ENCODE measurements at regions not wholly inside any gene's neighbourhood (a gene's known extent, or its start where the extent isn't known, plus 50 kb on each side); places are given as distances from the start of the nearest gene placed in this dataset.

DNA sequence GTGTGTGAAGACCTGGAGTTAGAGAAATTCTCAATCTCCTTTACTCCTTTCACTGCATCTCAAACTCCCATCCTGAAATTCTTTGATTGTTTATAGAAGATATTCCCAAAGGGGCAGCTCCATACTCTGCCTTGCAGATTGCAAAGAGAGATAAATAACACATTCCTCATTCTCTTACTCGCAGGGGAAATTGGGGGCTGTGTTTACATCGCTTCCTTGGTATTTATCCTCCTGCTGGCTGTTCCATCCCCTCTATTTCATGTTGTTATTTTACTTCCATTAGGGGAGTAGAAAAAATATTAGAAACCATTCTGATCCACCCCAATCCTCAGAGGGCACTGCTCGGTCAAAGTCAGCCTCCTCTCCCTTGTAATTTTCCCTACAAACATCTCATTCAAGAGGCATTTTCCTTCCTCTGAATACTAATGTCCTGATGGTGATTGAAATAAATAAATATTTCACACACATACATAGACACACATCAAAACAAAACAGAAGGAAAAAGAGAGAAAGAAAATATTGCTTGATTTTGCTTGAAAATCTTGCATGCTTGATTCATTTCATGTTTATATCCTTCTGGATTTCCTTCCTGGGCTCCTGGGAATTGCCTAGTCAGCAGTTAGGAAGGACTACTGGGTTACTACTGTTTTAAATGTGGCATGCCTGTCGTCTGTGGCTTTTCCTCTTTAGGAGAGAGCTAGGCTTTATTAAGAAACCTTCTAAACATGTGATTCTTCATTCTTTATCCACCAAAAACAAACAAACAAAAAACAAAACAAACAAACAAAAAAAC, 420.1 kb upstream of the PAPPA start:
- no peak for DNase-seq (ENCODE audit: low spot score)

DNA sequence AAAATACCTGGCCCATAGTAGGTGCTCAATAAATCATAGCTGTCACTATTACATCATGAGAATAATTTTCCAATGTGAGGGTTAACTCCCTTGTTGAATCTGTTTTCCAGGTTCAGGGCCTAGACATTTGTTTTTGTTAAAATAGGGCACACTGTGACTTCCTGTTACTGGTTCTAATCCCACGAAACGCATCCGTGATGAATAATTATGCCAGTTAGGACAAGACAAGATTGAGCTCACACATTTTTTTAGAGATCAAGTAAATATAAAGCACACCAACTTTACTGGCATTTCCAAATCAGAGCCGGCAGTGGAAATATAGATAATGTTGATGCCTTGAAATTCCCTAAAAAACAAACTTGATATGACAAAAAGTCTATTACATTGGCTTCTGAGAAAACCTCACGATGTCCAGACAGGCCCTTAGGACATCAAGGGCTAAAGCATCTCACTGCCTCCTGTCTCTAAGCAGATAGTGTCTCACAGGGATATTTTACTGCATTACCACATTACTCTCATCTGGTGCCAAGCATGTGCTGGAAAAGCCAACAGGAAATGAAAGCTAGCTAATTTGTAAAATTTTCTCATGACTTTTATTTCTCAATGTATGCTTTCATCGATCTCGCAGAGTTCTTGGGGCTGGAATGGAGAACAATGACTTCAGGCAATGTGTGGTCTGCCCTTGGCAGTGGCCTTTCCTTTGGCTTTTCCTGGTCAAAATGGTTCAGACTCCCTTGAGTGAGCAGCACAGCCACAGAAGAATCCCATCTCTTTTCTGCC, 414.3 kb upstream of the PAPPA start:
- DNase-seq (ENCODE audit: low spot score): no peak

DNA sequence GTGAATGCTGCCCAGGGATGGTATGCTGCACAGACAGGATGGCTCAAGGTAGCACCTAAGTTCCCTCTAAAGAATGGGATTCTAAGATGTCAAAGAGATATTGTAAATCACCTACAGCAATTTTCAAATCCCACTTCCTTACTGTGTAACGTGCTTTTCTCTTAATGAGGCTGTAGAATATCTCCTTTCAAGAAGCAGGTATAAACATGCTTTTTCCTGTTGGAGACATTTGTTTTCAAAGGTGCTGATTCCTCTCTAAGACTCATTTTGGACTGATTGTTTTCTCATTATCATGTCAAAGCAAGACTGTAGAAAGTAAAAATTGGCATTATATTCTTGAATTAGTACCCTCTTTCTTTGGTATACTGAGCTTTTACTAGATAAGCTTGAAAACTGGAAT, 412.6 kb upstream of the PAPPA start:
- no peak for DNase-seq (ENCODE audit: low spot score)

DNA sequence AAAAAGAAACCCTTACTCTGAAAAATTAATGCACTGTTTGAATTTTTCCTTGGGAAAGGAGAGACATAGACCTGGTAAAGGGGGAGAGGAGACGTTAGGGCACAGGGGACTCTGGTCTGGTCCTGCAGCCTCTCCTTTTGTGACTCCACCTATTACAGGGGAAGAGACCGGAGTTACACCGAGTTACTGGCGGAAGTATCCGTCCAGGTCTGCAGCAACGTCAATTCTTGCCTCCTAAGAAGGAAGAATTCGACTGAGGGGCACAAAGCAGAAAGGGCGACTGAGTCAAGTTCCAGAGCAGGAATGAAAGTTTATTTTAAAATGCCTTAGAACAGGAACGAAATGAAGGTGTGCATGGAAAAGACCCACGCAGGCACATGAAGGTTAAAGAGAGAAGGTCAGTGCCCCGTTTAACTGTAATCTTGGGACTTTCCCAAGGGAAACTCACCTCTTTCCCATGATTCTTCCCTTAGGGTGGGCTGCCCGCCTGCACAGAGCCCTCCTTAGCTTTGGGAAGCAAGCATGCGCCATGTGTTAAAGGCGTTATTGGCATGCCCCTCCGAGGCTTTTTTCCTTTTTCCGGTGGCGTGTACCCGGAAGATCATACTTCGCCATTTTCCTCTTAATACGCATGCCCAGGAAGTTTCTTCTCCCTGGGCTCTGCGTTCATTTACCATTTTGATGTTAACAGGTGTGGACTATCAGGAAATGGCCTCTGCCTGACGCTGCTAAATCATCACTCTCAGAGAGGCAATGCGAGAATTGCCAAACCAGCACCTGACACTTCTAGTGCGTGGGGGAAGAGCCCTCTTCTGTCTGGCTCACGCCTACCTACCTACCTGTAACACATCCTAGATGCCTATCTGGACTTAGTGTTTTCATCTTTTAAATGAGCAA, 409.6 kb upstream of the PAPPA start:
- no peak for DNase-seq (ENCODE audit: low spot score)

DNA sequence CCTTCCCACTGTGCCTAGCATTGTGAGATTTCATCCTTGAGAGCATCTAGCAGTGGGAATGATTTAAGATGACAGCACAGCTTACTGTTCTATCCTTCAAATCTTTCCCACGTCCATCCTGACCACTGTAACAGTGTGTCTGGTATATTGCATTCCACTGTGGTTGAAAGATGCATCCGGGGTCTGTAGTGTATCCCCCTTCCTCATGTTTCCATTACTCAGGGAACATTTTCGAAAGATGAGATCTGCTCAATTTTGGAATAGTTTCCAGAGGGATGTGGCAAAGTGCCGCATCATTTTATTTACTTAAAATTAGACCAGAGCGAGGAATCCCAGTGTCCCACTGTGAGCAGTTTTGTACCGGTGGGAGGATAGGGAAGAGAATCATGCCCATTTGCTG, 407.1 kb upstream of the PAPPA start:
- DNase-seq (ENCODE audit: low spot score): no peak

DNA sequence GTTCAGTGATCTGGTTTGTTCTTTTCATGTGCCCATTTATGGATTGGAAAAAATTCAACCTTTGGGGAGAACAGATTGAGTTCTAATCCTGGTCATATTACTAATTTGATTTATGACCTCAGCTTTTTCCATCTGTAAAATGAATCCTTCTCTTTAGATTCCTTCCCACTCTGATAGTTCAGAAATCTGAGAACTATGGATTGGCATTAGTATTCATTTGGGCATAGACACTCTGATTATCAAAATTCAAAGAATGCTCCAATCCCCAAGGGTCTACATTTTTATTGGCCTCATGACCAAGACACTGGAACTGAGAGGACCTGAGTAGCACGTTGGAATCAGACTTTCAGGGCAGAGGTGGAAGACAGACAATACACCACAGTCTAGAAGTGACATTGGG, 405.9 kb upstream of the PAPPA start:
- no peak for DNase-seq (ENCODE audit: low spot score)

DNA sequence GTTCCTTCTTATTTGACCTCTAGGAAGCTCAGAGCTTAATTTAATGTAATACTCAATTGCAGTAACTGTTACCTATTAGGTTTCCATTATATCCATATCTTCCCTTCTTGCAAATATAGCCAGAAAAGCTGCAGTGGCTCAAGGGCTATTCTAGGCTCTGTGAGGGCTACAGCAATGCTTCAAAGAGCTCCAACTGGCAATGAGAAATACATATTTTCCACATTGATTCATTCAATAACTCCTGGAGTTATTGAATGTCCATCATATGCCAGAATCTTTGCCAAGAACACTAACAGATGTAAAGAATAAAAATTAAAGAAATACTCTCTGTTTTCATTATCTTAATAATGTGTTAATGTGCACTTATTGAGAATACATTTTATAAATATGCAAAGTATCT, 396.9 kb upstream of the PAPPA start:
- DNase-seq (ENCODE audit: low spot score): no peak

DNA sequence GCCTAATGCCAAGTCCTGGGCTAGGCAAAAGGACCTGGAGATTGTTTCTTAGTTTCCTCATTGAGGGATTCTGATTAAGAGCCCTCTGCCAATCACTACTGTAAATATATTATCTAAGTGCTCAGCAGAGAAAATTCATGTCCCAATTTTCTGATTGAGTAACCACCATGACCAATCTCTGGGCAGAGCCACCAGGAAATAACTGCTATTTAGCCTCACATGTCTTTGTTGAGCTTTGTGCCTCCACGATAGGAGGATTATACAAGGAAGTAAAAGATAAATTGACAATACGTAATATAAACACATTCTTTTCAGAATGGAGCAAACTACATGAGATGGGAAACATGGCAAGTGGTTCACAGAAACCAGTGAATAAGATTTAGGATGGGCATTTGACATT, 396.1 kb upstream of the PAPPA start:
- DNase-seq (ENCODE audit: low spot score): no peak

DNA sequence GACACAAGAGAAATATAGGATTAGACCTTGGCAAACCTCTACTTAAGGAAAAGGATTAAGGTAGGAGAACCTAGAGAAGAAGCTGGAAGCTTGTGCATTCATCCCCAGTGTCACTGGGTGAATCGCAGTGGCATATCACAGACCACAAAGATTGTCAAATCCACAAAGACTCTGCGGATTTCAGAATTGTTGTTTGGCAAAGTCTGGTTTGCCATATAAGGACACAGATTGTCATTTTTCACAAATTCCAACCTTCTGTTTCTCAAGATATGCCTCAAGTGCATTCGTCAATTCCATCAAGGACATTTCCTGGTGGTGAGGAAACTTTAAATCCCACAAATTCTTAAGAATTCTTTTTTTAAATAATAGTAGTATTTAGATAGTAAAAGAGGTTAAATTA, 395.1 kb upstream of the PAPPA start:
- DNase-seq (ENCODE audit: low spot score): no peak

DNA sequence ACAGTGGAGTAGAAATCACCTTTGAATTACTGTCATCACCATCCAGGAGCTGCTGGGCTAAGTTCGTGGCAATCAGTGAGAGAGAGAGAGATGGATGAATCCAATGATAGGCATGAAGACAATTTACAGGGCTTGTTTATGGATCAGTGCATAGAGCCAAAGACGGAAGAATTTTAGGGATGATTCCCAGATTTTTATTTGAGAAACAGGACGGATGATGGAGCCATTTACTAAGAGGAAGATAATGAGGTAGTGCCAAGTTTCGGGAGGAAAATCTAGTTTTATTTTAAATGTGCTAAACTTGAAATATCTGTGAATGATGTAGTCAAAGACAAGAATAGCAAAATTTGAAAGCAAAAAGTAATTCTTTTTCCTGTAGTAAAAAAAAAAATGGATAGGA, 394.2 kb upstream of the PAPPA start:
- DNase-seq (ENCODE audit: low spot score): no peak

DNA sequence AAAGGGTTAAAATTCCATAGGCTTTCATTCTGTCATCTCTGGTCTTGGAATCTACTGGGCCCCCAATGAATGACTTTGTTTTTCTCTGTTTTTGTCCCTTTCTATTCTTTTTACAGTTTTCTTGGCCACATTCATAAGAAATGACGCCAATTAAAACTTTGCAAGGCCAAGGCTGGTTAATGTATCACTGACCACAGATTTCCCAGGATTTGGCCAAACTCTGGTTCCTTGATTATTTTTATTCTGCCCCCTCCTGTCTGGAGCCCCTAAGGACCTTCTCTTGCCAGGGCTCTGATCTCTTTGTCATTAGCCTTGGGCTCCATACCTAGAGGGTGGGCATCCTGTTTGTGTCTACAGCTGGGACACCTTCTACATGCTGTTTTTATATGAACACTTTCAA, 388.9 kb upstream of the PAPPA start:
- no peak for DNase-seq (ENCODE audit: low spot score)

DNA sequence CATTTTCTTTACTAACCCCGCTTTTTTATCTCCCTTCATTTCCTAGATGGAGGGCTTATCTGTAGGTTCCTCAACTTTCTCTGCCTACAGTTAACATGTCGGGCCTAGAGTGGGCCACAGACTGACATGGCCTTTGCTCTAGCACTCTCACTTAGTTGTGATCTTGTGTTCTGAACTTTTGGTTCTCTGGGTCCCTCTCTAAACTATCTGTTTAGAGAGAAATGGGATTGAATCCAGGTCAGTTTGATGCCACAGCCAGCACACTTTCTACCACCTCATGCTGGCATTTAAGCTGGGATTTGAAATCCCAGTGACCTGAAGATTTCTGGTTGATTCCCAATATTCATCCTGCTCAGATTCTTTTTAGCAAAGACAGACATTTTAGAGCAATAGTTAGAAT, 388.5 kb upstream of the PAPPA start:
- no peak for DNase-seq (ENCODE audit: low spot score)

DNA sequence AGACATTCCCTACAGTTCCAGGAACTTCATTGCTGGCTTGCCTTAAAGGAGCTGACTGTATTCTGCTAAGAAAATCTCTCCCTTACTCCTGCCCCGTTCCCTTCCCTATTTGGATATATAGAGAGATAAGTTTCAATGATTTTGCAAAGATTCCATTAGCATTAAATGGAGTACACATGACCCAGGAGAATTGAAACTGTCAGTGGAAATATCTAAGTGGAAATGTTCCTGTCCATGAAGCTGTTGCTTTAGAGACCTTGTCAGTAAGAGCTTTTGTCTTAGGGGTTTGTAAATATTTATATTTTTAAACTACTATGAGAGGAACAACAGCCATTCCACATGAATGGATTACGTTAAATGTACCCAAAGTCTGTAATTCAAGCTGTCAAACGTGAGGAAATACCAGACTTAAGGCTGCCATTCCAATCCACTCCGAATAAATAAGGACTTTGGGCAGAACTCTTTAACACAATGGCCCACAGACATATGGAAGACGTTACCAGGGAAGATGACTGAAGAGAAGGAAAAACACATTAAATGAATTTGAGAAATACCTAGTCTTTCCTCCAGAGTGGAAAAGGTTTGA, 387.1 kb upstream of the PAPPA start:
- no peak for DNase-seq (ENCODE audit: low spot score)

DNA sequence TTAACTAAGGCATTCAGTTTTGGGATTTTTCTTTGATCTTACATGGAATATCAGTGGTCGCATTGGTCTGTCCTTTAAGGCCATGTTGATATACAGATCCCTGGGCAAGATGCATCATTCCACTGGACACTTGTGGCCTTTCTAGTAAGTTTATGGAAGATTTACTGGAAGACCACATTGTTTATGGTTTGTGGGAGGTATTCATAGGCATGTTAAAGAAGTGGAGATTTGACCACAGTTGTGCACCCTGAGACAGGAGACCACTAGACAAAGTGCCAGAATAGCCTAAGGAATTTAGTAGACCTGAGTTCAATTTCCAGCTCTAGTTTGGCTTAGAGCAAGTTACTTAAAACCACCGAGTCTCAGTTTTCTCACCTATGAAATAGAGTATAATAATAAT, 383.1 kb upstream of the PAPPA start:
- DNase-seq (ENCODE audit: low spot score): no peak

DNA sequence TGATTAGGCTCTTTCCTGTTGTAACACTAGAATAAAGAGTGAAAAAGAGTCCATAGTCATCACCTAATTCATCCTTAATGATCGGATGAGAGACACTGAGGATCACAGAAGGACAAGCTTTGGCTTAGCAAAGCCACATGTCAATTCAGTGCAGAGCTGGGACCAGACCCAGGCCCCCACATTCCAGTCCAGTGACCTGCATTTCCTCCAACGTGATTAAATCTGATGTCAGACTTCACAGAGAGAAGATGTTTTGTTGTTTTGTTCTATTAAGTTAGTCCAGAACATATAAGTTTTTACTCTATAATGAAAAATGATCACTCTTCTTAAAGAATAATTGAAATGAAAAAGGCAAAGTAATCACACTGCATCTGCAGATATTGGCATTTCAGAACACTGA, 377.9 kb upstream of the PAPPA start:
- no peak for DNase-seq (ENCODE audit: low spot score)

DNA sequence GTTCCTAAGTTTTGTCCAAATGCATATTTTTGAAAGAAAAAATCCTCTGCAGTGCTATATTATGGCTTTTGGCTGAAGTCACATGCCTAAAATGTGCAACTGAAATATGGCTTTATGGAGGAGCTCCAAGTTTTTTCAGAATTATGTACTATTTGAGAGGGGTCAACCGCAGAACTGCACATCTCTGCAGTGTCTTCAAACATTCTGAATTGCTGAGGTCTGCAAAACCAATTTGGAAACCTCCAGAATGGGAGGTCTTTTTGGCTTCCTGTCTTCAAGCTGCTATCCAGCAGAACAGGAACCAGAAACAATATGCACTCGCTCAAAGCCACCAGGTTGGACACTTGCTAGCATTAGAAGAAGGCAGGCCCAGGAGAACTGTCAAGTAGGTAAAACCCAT, 376.0 kb upstream of the PAPPA start:
- DNase-seq (ENCODE audit: low spot score): no peak

DNA sequence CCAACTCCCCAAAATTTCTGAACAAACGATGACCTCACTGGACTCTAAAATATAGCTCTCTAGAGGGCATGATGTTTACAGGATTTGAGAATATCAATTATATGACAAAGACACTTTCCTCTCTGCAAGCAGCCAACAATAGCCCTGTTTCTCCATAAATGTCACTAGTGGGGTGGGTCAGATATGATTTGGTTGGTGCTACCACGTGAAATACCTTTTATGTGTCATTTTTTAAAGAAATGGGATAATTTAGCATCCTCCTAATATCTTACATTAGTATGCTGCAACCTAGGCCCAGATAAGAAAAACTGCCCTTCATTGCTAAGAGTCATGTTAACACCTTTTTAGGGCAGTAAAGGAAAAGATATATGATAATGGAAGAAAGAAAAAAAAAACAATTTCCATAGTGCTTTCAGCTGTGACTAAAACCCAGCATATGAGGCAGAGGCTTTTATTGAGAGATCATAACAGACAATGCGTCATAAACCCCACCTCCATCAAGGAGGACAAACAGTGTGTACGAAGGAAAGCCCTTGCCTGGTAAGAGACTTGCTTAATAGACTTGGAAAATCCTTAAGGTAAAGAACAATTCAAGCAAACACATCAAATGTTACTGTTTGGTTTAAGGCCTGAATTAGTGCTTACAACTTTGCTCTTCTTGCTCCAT, 372.4 kb upstream of the PAPPA start:
- DNase-seq (ENCODE audit: low spot score): no peak

DNA sequence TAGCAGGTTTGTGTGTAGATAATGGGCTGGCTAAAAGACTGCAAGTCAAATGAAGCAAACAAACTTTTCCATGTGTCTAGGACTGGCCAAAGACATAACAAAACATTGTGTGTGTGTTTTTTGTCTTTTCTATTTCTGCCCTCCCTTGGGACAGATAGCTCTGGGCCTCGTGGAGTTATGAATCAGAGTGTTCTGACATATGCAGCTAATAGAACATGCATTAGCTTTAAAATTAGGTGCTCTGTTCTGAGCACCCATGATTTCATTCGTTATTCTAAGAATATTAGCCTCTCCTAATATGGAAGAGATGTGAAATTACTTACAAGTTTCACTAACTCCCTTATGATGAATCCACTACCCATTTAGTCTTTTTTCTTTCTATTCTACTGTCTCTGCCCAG, 367.3 kb upstream of the PAPPA start:
- DNase-seq (ENCODE audit: low spot score): no peak

DNA sequence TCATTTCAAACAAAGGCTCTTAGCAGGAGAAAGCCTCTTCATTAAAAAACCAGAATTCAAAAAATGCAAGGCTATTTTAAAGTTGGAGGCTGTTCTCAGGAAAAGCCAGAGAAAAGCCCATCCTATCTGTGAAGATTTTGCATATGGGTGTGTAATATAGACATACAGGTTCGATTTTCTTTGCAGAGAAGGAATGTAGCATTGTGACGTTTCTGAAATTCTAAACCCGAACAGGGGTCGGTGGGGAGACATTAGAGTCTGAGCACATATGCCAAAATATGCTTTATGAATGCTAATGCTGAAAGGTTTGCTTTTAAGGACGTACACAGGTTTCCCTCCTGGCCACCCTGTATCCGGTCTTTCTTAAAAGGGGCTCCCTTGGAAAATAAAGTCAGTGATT, 363.1 kb upstream of the PAPPA start:
- DNase-seq (ENCODE audit: low spot score): no peak

DNA sequence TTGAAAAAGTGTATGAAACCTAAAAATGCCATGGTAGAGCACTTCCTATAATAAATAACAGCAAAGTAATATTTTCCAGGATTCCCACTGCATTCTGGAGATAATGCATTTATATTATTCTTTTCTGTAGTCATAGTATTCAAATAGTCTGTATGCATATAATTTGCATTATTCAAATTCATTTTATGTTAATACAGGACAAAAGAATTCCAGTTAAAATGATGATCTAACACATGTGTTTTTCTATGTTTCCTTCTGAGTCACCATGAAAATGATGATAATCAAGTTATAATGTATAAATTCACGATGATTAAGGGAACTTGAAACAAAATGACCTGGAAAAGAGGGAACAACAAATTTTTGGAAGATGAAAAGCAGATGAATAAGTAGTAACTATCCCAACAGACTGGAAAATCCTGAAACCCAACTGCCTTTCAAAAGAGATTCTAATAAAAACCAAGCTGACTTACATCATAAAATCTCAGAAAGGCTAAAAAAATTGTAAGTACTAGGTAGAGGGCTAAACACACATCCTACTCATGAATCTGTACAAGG, 358.6 kb upstream of the PAPPA start:
- DNase-seq (ENCODE audit: low spot score): no peak

DNA sequence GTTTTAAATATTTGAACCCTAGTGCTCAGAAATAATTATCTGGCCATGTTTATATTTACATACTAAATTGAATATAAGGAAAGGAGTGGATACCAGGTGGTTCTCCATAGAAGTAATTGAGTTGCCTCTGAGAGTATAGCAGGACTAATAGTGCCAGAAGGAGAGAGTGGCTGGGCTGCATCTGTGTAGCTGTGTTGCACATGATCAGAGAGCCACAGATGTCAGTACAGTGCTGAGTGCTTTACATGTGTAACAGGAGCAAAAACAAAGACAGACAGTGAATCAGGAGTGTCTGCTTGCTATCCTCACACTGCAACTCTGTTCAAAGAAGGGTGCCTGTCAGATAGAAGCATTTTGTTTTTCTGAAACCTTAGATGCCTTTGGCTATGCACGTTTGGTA, 353.9 kb upstream of the PAPPA start:
- no peak for DNase-seq (ENCODE audit: low spot score)

DNA sequence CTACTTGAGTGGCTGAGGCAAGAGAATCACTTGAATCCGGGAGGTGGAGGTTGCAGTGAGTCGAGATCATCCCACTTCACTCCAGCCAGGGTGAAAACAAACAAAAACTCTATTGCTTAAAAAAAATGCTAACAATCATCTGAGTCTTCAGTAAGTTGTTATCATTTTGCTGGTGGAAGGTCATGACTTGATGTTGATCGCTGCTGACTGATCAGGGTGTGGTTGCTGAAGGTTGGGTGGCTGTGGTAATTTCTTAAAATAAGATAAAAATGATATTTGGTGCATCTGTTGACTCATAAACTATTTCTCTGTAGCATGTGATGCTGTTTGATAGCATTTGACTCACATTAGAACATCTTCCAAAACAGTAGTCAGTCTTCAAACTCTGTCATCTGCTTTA, 349.4 kb upstream of the PAPPA start:
- no peak for DNase-seq (ENCODE audit: low spot score)

All from CD4-positive, alpha-beta T cell treated with Interleukin-2 at 100 ng/mL for 4 hours (primary cell).